Stimulated activated CD4-positive, alpha-beta T cell treated with anti-CD3 and anti-CD28 coated beads, Interleukin-12 subunit alpha, Interleukin-12 subunit beta, amount 100 ng/mL, for 24 hours (primary cell): ENCODE measurements at regions not wholly inside any gene's neighbourhood (a gene's known extent, or its start where the extent isn't known, plus 50 kb on each side); places are given as distances from the start of the nearest gene placed in this dataset.
"Not testable (repeated sequence)": the region's sequence is repeated elsewhere in the genome, so short reads cannot be mapped to it uniquely, and the experiment has no call there.

Experiments used
- DNase-seq, 2 experiments: peaks; one replicate each; pipeline ENCODE4 v3.0.0-alpha.2; 2020; ENCODE audit warnings: low read depth in 2 of 2

GRCh38 chr16:18263046-18263445, 73.5 kb downstream of the NPIPA8 start:
- DNase-seq = not testable (repeated sequence)

GRCh38 chr16:18261848-18262247, 74.7 kb downstream of the NPIPA8 start:
- DNase-seq = not testable (repeated sequence)

- DNase-seq = not testable (repeated sequence)
Measured at GRCh38 chr16:18259496-18260176, 76.9 kb downstream of the NPIPA8 start.

GRCh38 chr16:18252943-18253342, 83.6 kb downstream of the NPIPA8 start:
- not testable (repeated sequence) for DNase-seq

GRCh38 chr16:18230505-18230904, 106.0 kb downstream of the NPIPA8 start:
- not testable (repeated sequence) for DNase-seq

- not testable (repeated sequence) for DNase-seq
Measured at GRCh38 chr16:18222054-18223009, 114.2 kb downstream of the NPIPA8 start.

- DNase-seq = not testable (repeated sequence)
Measured at GRCh38 chr16:18217741-18218140, 118.8 kb downstream of the NPIPA8 start.

- not testable (repeated sequence) for DNase-seq
Measured at GRCh38 chr16:18216814-18217213, 119.7 kb downstream of the NPIPA8 start.

GRCh38 chr16:18213810-18214209, 122.7 kb downstream of the NPIPA8 start:
- not testable (repeated sequence) for DNase-seq

- not testable (repeated sequence) for DNase-seq
Measured at GRCh38 chr16:18211505-18211904, 125.0 kb downstream of the NPIPA8 start.

GRCh38 chr16:18204786-18205185, 131.8 kb downstream of the NPIPA8 start:
- DNase-seq = not testable (repeated sequence)

- DNase-seq = not testable (repeated sequence)
Measured at GRCh38 chr16:18204309-18204708, 132.2 kb downstream of the NPIPA8 start.

- not testable (repeated sequence) for DNase-seq
Measured at GRCh38 chr16:18201511-18201910, 135.0 kb downstream of the NPIPA8 start.

- DNase-seq = not testable (repeated sequence)
Measured at GRCh38 chr16:18192389-18192788, 144.1 kb downstream of the NPIPA8 start.

GRCh38 chr16:18190179-18190578, 146.4 kb downstream of the NPIPA8 start:
- not testable (repeated sequence) for DNase-seq

- DNase-seq = not testable (repeated sequence)
Measured at GRCh38 chr16:18184755-18185154, 151.8 kb downstream of the NPIPA8 start.

GRCh38 chr16:18181028-18181427, 155.5 kb downstream of the NPIPA8 start:
- DNase-seq = not testable (repeated sequence)

GRCh38 chr16:18173945-18174497, 162.5 kb downstream of the NPIPA8 start:
- DNase-seq = not testable (repeated sequence)

GRCh38 chr16:18162293-18162692, 174.2 kb downstream of the NPIPA8 start:
- not testable (repeated sequence) for DNase-seq

- DNase-seq = not testable (repeated sequence)
Measured at GRCh38 chr16:18161224-18161623, 175.3 kb downstream of the NPIPA8 start.

- not testable (repeated sequence) for DNase-seq
Measured at GRCh38 chr16:18159185-18159584, 177.4 kb downstream of the NPIPA8 start.

GRCh38 chr16:18157854-18158253, 178.7 kb downstream of the NPIPA8 start:
- not testable (repeated sequence) for DNase-seq
